Adrenal gland (tissue), 9 donors: ENCODE measurements at regions not wholly inside any gene's neighbourhood (a gene's known extent, or its start where the extent isn't known, plus 50 kb on each side); places are given as distances from the start of the nearest gene placed in this dataset.

Experiments used
- DNase-seq, 7 donors: peaks; one replicate each; pipeline ENCODE4 v3.0.0-alpha.2; 2019 to 2020
- H3K27ac ChIP-seq, 5 donors: fragments of 200-600 bp; sonication (generic) in 4 of 5; 1 replicate in 3 of 5; 2 replicates in 2 of 5; pipeline versions ENCODE4 v1.5.1 to v1.8.0; 2016 to 2020; ENCODE audit warnings: mild to moderate bottlenecking in 1 of 5
- H3K27me3 ChIP-seq: fragments of 200-600 bp; 2 replicates; pipeline ENCODE4 v1.8.0; 2021
- H3K36me3 ChIP-seq, 2 donors: fragments of 200-600 bp; replicated peaks in 1 of 2; 1 replicate in 1 of 2; 2 replicates in 1 of 2; pipeline versions ENCODE4 v1.5.1 to v1.8.0; 2018 to 2022
- H3K4me1 ChIP-seq, 2 donors: fragments of 200-600 bp; replicated peaks in 1 of 2; 1 replicate in 1 of 2; 2 replicates in 1 of 2; pipeline versions ENCODE4 v1.5.1 to v1.8.0; 2018 to 2021
- H3K4me3 ChIP-seq, 4 donors: fragments of 200-600 bp; sonication (generic) in 3 of 4; one replicate each; pipeline ENCODE4 v1.5.1; 2016 to 2018
- H3K9me3 ChIP-seq, 3 donors: fragments of 200-600 bp; sonication (generic) in 1 of 3; replicated peaks in 1 of 3; 1 replicate in 2 of 3; 2 replicates in 1 of 3; pipeline versions ENCODE4 v1.5.1 to v1.8.0; 2016 to 2021
- POLR2A ChIP-seq, 2 donors: fragments of 450-650 bp; IDR thresholded peaks; one replicate each; pipeline ENCODE4 v1.6.1; 2017; ENCODE audit warnings: antibody characterized with exemption in 2 of 2, mild to moderate bottlenecking in 2 of 2, moderate library complexity in 1 of 2
- WGBS, 4 donors: extraction: QIAGEN DNeasy Blood & Tissue Kit in 2 of 4; methylation state at CpG; one replicate each; pipeline versions ENCODE4 v1.1.5 to v1.1.7; 2013 to 2017; 5-methylcytosine and 5-hydroxymethylcytosine counted together
- intact Hi-C, 2 donors: fragments of 100-400 bp; cut with DNase I; formaldehyde crosslinking; loops; one replicate each; pipeline versions ENCODE4 v1.14.1 to v1.15.0; 2022 to 2023
- TF ChIP-seq, protein P1 (sequence below), 6 experiments: fragments of 450-650 bp in 4 of 6; fragments of 200-600 bp in 2 of 6; sonication (generic) in 1 of 6; IDR thresholded peaks; 1 replicate in 5 of 6; 2 replicates in 1 of 6; pipeline versions ENCODE4 v1.5.1 to v1.8.0; 2016 to 2021; ENCODE audit warnings: antibody characterized with exemption in 6 of 6, mild to moderate bottlenecking in 2 of 6, moderate library complexity in 1 of 6
- donor health status: healthy with polysubstance abuse.
- donor health status: Bipolar disorder and iron deficiency.
- donor health status: DM: yes; HTN: yes; CAD: no.
- donor health status: DM: no; HTN: no; CAD: no.
- donor health status: DM: no; HTN: no; CAD: no.

DNA sequence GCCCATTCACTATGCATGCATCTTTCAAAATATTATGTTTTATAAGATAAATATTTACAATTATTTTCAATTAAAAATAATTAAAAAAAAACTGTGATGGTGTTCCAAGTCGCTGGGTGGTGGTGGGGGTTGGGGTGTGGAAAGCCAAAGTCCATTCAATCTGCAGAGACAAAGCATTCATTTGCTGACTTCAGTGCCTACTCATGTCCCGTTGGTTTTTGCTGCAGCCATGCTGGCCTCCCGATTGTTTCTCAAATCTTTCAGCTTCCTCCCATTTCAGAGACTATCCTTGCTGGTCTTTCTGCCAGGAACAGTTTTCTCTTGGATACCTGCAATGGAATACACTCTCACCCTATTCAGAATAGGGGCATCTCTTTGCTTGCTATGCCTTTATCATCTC lies 331.5 kb upstream of the NOVA1 start:
- 49 to 80% (median 73%) methylated on average over 3 of the region's 3 CpGs for WGBS, 4 donors
- H3K27ac ChIP-seq, result no peak overlapping the region
- intact Hi-C loops, result no loop called here

DNA sequence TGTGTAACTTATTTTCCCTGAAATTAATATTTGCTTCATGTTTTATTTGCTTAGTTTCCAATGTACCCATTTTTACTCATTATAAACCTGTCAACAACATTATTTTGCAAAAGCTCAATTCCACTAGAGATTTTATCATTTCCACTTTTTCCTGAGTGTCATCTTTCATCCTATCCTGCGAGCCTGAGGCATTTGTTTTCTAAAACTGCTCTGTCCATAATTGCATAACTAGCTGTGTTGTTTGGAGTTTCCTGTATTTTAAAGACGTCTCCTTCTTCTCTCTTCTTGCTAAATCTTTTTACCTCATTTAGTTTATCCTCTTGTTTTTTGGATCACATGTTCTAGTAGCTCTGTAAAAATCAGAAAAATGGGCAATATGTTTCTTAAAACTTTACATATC lies 332.7 kb upstream of the NOVA1 start:
- no peak overlapping the region for H3K4me3 ChIP-seq
- no peaks in the 10 kb centered on the region for H3K27me3 ChIP-seq
- H3K36me3 ChIP-seq, result no peaks in the 10 kb centered on the region
- no peak overlapping the region for H3K27ac ChIP-seq
- no peaks in the 10 kb centered on the region for H3K9me3 ChIP-seq
- TF ChIP-seq, protein P1, sequence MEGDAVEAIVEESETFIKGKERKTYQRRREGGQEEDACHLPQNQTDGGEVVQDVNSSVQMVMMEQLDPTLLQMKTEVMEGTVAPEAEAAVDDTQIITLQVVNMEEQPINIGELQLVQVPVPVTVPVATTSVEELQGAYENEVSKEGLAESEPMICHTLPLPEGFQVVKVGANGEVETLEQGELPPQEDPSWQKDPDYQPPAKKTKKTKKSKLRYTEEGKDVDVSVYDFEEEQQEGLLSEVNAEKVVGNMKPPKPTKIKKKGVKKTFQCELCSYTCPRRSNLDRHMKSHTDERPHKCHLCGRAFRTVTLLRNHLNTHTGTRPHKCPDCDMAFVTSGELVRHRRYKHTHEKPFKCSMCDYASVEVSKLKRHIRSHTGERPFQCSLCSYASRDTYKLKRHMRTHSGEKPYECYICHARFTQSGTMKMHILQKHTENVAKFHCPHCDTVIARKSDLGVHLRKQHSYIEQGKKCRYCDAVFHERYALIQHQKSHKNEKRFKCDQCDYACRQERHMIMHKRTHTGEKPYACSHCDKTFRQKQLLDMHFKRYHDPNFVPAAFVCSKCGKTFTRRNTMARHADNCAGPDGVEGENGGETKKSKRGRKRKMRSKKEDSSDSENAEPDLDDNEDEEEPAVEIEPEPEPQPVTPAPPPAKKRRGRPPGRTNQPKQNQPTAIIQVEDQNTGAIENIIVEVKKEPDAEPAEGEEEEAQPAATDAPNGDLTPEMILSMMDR (IDR thresholded peaks at IDR 0.05), result no peak
- no peak for TF ChIP-seq POLR2A (IDR thresholded peaks at IDR 0.05)
- intact Hi-C loops, result no loop called here
- DNase-seq, result no peak
- no peaks in the 10 kb centered on the region for H3K4me1 ChIP-seq
- WGBS, 4 donors, result 33 to 36% (median 35%) methylated on average over 2 of the region's 2 CpGs

More for the DNA sequence above, 331.5 kb upstream of the NOVA1 start:
- no peaks in the 10 kb centered on the region for H3K36me3 ChIP-seq
- no peaks in the 10 kb centered on the region for H3K27me3 ChIP-seq
- TF ChIP-seq, protein P1 (IDR thresholded peaks at IDR 0.05), result no peak
- TF ChIP-seq POLR2A (IDR thresholded peaks at IDR 0.05), result no peak
- no peaks in the 10 kb centered on the region for H3K9me3 ChIP-seq
- no peaks in the 10 kb centered on the region for H3K4me1 ChIP-seq
- DNase-seq, result no peak
- no peak overlapping the region for H3K4me3 ChIP-seq

DNA sequence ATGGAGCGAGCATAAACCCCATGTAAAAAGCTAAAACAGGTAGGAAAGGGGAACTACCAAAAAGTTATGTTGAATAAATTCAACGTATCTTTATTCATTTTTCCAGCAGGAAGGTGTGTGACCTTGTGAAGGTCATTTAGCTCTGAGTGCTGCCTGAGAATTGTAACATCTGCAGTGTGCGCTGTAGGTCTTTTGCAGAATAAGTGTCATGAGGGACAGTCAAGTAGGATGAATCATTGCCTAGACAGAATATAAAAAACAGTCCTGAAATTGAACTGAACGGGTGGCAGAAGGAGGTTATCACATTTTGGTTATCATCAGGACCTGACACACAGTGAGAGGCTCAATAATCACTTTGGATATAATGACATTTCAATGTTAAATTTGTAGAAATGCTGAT lies 334.8 kb upstream of the NOVA1 start:
- WGBS, 4 donors, result 72 to 79% (median 76%) methylated on average over 4 of the region's 4 CpGs
- Histone ChIP-seq H3K9me3 (no peaks in the 10 kb centered on the region), H3K27ac (no peak overlapping the region), H3K36me3 (no peaks in the 10 kb centered on the region), H3K4me3 (no peak overlapping the region), H3K27me3 (no peaks in the 10 kb centered on the region), H3K4me1 (no peaks in the 10 kb centered on the region)
- no peak for DNase-seq
- intact Hi-C loops, result no loop called here
- TF ChIP-seq, protein P1 (IDR thresholded peaks at IDR 0.05), result no peak
- no peak for TF ChIP-seq POLR2A (IDR thresholded peaks at IDR 0.05)

DNA sequence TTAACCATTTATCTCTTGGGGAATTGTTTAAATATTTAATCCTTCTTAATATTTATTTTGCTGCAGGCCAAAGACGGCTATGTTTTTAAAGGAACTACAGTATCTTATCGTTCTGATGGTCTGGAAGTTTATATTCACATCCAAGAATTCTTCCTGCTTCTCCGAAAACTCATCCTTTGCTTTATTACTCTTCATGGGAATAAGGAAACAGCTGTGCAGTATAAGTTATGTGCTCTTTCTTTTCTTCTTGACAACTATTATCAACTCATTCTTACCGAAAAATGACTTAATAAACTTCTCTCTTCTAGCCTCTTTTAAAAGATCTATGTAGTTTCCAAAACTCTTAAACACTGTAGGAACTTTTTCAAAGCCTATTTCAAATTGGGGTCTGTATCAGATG lies 335.6 kb upstream of the NOVA1 start:
- 60 to 69% (median 65%) methylated on average over 4 of the region's 4 CpGs for WGBS, 4 donors
- Histone ChIP-seq H3K4me1 (no peaks in the 10 kb centered on the region), H3K4me3 (no peak overlapping the region), H3K27me3 (no peaks in the 10 kb centered on the region), H3K27ac (no peak overlapping the region), H3K9me3 (no peaks in the 10 kb centered on the region), H3K36me3 (no peaks in the 10 kb centered on the region)
- intact Hi-C loops, result no loop called here
- TF ChIP-seq, protein P1 (IDR thresholded peaks at IDR 0.05), result no peak
- no peak for TF ChIP-seq POLR2A (IDR thresholded peaks at IDR 0.05)
- DNase-seq, result no peak
